Liver (tissue), 8 donors: ENCODE measurements at regions not wholly inside any gene's neighbourhood (a gene's known extent, or its start where the extent isn't known, plus 50 kb on each side); places are given as distances from the start of the nearest gene placed in this dataset.

ENCODE experiments used
- DNase-seq: peaks from one replicate; pipeline ENCODE4 v3.0.0-alpha.2; 2017; ENCODE audit warnings: low spot score
- H3K27ac ChIP-seq, 2 donors: one replicate each; pipeline ENCODE4 v1.7.0; 2013; ENCODE audit warnings: inconsistent platforms in 2 of 2, low read length in 2 of 2, control low read depth in 1 of 2, low read depth in 1 of 2, mild to moderate bottlenecking in 1 of 2
- H3K27me3 ChIP-seq, 4 donors: one replicate each; pipeline versions ENCODE4 v1.6.1 to v1.7.0; 2013; ENCODE audit warnings: low read length in 3 of 4, inconsistent platforms in 1 of 4, mild to moderate bottlenecking in 1 of 4, moderate library complexity in 1 of 4; ENCODE audit not compliant: control insufficient read depth in 4 of 4, insufficient read depth in 4 of 4
- H3K36me3 ChIP-seq, 4 donors: one replicate each; pipeline versions ENCODE4 v1.6.1 to v1.7.0; 2013; ENCODE audit warnings: low read length in 3 of 4, mild to moderate bottlenecking in 3 of 4, low read depth in 1 of 4, moderate library complexity in 1 of 4; ENCODE audit not compliant: control insufficient read depth in 4 of 4, insufficient read depth in 3 of 4
- H3K4me1 ChIP-seq, 4 donors: one replicate each; pipeline versions ENCODE4 v1.6.1 to v1.7.0; 2013; ENCODE audit warnings: low read length in 3 of 4, mild to moderate bottlenecking in 3 of 4, moderate library complexity in 1 of 4; ENCODE audit not compliant: control insufficient read depth in 4 of 4, insufficient read depth in 4 of 4
- H3K4me3 ChIP-seq, 3 donors: one replicate each; pipeline versions ENCODE4 v1.6.1 to v1.7.0; 2013; ENCODE audit warnings: low read length in 3 of 3, control low read depth in 1 of 3, low read depth in 1 of 3, mild to moderate bottlenecking in 1 of 3
- H3K9ac ChIP-seq, 2 donors: one replicate each; pipeline ENCODE4 v1.7.0; 2013; ENCODE audit warnings: low read length in 2 of 2, mild to moderate bottlenecking in 2 of 2, moderate library complexity in 2 of 2, control low read depth in 1 of 2, low read depth in 1 of 2
- H3K9me3 ChIP-seq, 4 donors: one replicate each; pipeline versions ENCODE4 v1.6.1 to v1.7.0; 2013; ENCODE audit warnings: low read length in 3 of 4; ENCODE audit not compliant: control insufficient read depth in 4 of 4
- ATF3 ChIP-seq: IDR thresholded peaks from 2 replicates; pipeline ENCODE4 v1.6.1; 2016; ENCODE audit warnings: antibody characterized with exemption
- CTCF ChIP-seq: fragments of 150-350 bp; IDR thresholded peaks from 2 replicates; pipeline ENCODE4 v1.5.1; 2017; ENCODE audit warnings: improper control_type of control experiment, low read depth, low read length; ENCODE audit not compliant: missing input control
- FOXA1 ChIP-seq: IDR thresholded peaks from 2 replicates; pipeline ENCODE4 v1.6.1; 2016; ENCODE audit warnings: antibody characterized with exemption
- FOXA2 ChIP-seq: IDR thresholded peaks from 2 replicates; pipeline ENCODE4 v1.6.1; 2016; ENCODE audit warnings: antibody characterized with exemption
- GABPA ChIP-seq, 2 donors: IDR thresholded peaks in 1 of 2; conservative IDR thresholded peaks in 1 of 2; 2 replicates each; pipeline ENCODE4 v1.6.1; 2016; ENCODE audit warnings: antibody characterized with exemption in 2 of 2, mild to moderate bottlenecking in 1 of 2, moderate library complexity in 1 of 2
- HNF4A ChIP-seq, 2 donors: conservative IDR thresholded peaks; 2 replicates each; pipeline ENCODE4 v1.6.1; 2016; ENCODE audit warnings: antibody characterized with exemption in 2 of 2, mild to moderate bottlenecking in 2 of 2
- HNF4G ChIP-seq: IDR thresholded peaks from 2 replicates; pipeline ENCODE4 v1.6.1; 2016; ENCODE audit warnings: antibody characterized with exemption
- JUND ChIP-seq, 2 donors: IDR thresholded peaks; 2 replicates each; pipeline ENCODE4 v1.6.1; 2016; ENCODE audit warnings: antibody characterized with exemption in 2 of 2
- MAX ChIP-seq: IDR thresholded peaks from 2 replicates; pipeline ENCODE4 v1.6.1; 2016; ENCODE audit warnings: antibody characterized with exemption
- NR2F2 ChIP-seq: IDR thresholded peaks from 2 replicates; pipeline ENCODE4 v1.6.1; 2016; ENCODE audit warnings: antibody characterized with exemption
- RAD21 ChIP-seq, 2 donors: IDR thresholded peaks; 2 replicates each; pipeline ENCODE4 v1.6.1; 2016; ENCODE audit warnings: antibody characterized with exemption in 2 of 2, mild to moderate bottlenecking in 2 of 2
- RXRA ChIP-seq, 2 donors: IDR thresholded peaks; 2 replicates each; pipeline ENCODE4 v1.6.1; 2017 to 2018; ENCODE audit warnings: antibody characterized with exemption in 2 of 2, mild to moderate bottlenecking in 1 of 2
- SP1 ChIP-seq: IDR thresholded peaks from 2 replicates; pipeline ENCODE4 v1.6.1; 2018; ENCODE audit warnings: antibody characterized with exemption, mild to moderate bottlenecking
- TAF1 ChIP-seq: conservative IDR thresholded peaks from 2 replicates; pipeline ENCODE4 v1.6.1; 2016; ENCODE audit warnings: antibody characterized with exemption, mild to moderate bottlenecking
- YY1 ChIP-seq: IDR thresholded peaks from 2 replicates; pipeline ENCODE4 v1.6.1; 2016; ENCODE audit warnings: antibody characterized with exemption, mild to moderate bottlenecking
- ZBTB33 ChIP-seq: IDR thresholded peaks from 2 replicates; pipeline ENCODE4 v1.6.1; 2016; ENCODE audit warnings: antibody characterized with exemption
- WGBS: extraction: QIAGEN DNeasy Blood & Tissue Kit; methylation state at CpG from one replicate; pipeline ENCODE4 v1.1.7; 2013; 5-methylcytosine and 5-hydroxymethylcytosine counted together
- donor health status: healthy.
- donor health status: healthy.
- donor health status: healthy.
- donor health status: healthy.
- donor health status: healthy.

- Histone ChIP-seq H3K4me3 (no peak overlapping the region), H3K9ac (no peak overlapping the region), H3K4me1 (no peaks in the 10 kb centered on the region), H3K36me3 (no peaks in the 10 kb centered on the region), H3K27ac (no peak overlapping the region), H3K9me3 (peaks cover 0 to 2% (median 0%) of the 10 kb centered on the region in 4 donors), H3K27me3 (no peaks in the 10 kb centered on the region)
- TF ChIP-seq FOXA1 (no peak), FOXA2 (no peak), GABPA (IDR thresholded peaks at IDR 0.05 in 1 of 2, conservative IDR thresholded peaks at IDR 0.05 in 1 of 2) (no peak), HNF4G (no peak), MAX (no peak), JUND (IDR thresholded peaks at IDR 0.05) (no peak), RXRA (IDR thresholded peaks at IDR 0.05) (no peak), SP1 (no peak), RAD21 (IDR thresholded peaks at IDR 0.05) (no peak), ZBTB33 (no peak), YY1 (no peak), CTCF (no peak)
- DNase-seq, result no peak
- WGBS, result 48% methylated on average over 5 of the region's 5 CpGs
Observed at GRCh38 chr5:118405650-118406061, 582.7 kb downstream of the DTWD2 start.

- WGBS, result 67% methylated on average over 4 of the region's 4 CpGs
- H3K27ac ChIP-seq, result no peak overlapping the region
- DNase-seq, result no peak
Observed at GRCh38 chr5:118397236-118397635, 591.1 kb downstream of the DTWD2 start.

More at GRCh38 chr5:118397236-118397635, 591.1 kb downstream of the DTWD2 start:
- Histone ChIP-seq H3K4me3 (no peak overlapping the region), H3K9me3 (peaks cover 0 to 2% (median 0%) of the 10 kb centered on the region in 4 donors), H3K27me3 (no peaks in the 10 kb centered on the region), H3K36me3 (no peaks in the 10 kb centered on the region), H3K9ac (no peak overlapping the region), H3K4me1 (no peaks in the 10 kb centered on the region)
- no peak for TF ChIP-seq JUND (IDR thresholded peaks at IDR 0.05)
- no peak for TF ChIP-seq HNF4A (conservative IDR thresholded peaks at IDR 0.05)
- TF ChIP-seq ZBTB33, result no peak
- no peak for TF ChIP-seq GABPA (IDR thresholded peaks at IDR 0.05 in 1 of 2, conservative IDR thresholded peaks at IDR 0.05 in 1 of 2)
- TF ChIP-seq NR2F2, result no peak
- no peak for TF ChIP-seq FOXA2
- TF ChIP-seq CTCF, result no peak
- no peak for TF ChIP-seq TAF1
- no peak for TF ChIP-seq ATF3
- no peak for TF ChIP-seq SP1
